ENCODE measurements at regions not wholly inside any gene's neighbourhood (a gene's known extent, or its start where the extent isn't known, plus 50 kb on each side); places are given as distances from the start of the nearest gene placed in this dataset.
"Not testable (repeated sequence)": the region's sequence is repeated elsewhere in the genome, so short reads cannot be mapped to it uniquely, and the experiment has no call there.

DNA sequence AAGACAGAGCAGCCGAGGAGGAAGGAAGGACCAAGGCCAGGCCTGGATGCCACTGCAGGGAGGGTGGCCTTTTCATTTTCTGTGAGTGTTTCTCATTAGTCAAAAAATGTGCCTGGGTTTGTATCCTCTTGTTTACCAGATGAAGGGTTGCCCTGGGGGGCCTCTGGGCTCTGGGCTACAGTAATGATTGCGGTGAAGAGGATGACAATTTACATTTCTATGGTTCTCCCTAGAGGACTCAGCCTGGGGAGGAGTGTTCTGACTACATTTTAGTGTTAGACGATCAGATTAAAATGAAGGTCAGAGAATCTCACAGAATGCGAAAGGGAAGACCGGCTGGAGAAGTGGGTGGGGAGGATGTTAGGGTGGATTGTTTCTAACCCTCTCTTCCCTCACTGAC, 108.0 kb upstream of the KMT2C start:
- no peak for DNase-seq (ENCODE audit: low read depth in 3 of 3)

DNA sequence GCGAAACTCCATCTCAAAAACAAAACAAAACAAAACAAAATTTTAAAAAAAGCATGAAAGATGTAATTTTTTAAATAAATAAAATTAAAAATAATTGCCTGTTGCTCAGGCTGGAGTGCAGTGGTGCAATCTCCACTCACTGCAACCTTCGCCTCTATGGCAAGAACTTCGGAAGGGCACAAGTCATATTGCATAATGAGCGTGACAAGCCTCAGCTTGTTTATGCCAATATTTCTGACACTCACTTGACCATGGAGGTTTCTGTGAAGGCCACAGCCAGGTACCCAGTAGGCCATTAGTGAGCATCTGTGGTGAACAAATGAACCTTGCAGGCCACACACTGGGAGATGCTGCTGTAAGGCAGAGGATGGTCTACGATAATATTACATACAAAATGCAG, 106.1 kb upstream of the KMT2C start:
- DNase-seq (ENCODE audit: low read depth in 3 of 3), result no peak

DNA sequence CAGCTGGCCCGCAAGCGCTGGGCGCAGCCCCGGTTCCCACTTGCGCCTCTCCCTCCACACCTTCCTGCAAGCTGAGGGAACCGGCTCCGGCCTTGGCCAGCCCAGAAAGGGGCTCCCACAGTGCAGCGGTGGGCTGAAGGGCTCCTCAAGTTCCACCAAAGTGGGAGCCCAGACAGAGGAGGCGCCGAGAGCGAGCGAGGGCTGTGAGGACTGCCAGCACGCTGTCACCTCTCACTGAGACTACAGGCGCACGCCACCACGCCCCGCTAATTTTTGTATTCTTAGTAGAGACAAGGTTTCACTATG, 103.3 kb upstream of the KMT2C start:
- DNase-seq (ENCODE audit: low read depth in 3 of 3), result not testable (repeated sequence)

DNA sequence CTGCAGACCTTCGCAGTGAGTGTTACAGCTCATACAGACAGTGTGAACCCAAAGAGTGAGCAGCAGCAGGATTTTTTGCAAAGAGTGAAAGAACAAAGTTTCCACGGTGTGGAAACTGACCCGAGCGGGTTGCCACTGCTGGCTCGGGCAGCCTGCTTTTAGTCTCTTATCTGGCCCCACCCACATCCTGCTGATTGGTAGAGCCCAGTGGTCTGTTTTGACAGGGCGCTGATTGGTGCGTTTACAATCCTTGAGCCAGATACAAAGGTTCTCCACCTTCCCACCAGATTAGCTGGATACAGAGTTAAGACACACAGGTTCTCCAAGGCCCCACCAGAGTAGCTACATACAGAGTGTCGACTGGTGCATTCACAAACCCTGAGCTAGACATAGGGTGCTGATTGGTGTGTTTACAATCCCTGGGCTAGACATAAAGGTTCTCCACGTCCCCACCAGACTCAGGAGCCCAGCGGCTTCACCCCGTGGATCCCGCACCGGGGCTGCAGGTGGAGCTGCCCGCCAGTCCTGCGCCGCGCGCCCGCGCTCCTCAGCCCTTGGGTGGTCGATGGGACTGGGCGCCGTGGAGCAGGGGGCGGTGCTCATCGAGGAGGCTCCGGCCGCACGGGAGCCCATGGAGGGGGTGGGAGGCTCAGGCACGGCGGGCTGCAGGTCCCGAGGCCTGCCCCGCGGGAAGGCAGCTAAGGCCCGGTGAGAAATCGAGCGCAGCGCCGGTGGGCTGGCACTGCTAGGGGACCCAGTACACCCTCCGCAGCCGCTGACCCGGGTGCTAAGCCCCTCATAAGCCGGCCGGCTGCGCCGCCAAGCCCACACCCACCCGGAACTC, 102.8 kb upstream of the KMT2C start:
- DNase-seq (ENCODE audit: low read depth in 3 of 3), result not testable (repeated sequence)

DNA sequence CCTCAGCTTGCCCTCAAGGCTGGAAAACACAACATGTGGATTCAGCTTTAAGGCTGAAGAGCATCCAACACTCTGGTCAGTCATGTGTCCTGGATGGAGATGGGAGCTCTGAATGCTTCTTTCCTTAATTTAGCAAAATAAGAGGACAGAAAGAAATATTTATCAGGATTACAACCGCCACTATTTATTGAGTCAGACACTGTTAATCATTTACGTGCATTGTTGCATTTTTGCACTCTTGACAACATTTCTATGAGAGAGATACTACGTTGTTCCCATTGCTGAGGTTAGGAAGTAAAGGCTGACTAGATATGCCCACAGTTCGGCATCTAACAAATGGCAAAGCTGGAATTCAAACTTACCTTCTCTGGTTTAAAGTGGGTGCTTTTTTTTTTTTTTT, 101.8 kb upstream of the KMT2C start:
- no peak for DNase-seq (ENCODE audit: low read depth in 3 of 3)

DNA sequence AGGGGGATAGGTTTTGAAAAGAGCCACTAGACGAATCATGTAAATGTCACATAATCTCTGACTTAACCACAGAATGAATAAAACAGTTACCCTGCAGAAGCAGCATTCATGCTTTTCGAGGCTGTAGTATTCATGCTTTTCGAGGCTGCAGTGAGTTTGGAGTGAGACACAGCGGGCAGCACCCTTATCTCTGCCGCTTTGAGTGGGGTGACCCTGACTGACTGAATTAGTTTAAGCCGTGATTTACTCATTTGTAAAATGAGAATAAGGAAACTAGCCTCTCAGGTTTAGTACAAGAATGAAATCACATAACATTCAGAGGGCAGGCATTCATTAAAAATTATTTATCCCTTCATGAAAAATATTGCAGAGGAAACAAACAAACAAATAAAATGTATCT, 92.8 kb upstream of the KMT2C start:
- DNase-seq (ENCODE audit: low read depth in 3 of 3), result no peak

DNA sequence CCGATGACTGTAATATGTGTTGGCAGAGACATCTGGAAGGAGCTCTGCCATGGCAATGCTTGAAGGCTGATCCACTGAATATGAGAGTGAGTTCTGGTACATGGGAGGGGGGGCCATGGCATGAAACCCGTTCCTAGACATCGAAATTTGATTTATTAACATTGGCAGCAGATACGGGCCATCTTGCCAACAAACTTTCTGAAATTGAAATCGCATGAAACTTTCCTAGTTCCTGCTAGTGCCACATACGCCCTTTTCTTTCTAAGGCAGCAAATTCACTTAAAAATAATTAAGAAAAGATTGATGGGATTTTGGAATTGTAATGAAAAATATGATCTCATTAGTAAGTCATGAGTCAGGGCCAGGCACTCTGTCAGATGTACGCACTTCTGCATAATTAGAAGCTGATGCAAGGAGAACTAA, 91.8 kb upstream of the KMT2C start:
- no peak for DNase-seq (ENCODE audit: low read depth in 3 of 3)

DNA sequence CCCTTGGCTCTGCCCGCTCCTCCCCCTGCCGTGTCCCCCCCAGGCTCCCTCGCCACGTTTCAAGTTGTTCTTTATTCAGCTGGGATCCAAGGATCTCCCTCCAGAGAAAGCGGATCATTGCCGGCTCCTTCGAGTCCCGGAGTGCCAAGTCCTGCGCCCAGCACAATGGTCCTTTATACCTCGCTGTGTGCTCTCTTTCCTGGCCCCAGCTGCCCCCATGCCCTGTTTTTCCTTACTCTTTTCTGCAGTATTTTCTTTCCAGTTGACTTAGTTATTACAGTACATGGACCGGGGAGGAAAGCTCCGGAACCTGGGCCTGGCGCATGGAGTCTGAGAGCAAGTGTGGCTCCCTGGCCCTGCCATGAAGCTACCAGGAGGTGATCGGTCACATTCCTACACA, 88.1 kb upstream of the KMT2C start:
- no peak for DNase-seq (ENCODE audit: low read depth in 3 of 3)

DNA sequence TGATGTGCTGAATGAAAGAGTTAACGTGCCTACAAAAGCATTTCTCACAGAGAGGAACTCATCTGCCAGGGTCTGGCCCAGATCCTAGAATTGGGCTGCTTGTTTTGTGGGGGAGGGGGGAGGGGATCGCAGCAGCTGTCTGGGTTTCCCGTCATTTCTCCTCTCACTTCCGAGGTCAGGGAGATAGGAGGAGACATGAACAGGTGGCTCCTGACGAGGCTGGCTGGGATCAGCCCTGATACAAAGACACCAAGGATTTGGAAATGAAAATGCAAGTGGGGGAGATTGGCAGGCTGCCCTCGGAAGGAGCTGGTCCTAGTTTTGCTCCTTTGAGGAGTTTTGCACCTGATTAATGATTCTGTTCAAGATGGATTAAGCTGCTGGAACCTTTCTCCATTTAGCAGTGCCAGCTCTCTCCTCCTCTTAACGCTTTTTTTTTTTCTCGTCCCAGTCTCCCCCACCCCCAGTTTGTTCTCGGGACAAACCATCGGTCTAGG, 86.8 kb upstream of the KMT2C start:
- no peak for DNase-seq (ENCODE audit: low read depth in 3 of 3)

DNA sequence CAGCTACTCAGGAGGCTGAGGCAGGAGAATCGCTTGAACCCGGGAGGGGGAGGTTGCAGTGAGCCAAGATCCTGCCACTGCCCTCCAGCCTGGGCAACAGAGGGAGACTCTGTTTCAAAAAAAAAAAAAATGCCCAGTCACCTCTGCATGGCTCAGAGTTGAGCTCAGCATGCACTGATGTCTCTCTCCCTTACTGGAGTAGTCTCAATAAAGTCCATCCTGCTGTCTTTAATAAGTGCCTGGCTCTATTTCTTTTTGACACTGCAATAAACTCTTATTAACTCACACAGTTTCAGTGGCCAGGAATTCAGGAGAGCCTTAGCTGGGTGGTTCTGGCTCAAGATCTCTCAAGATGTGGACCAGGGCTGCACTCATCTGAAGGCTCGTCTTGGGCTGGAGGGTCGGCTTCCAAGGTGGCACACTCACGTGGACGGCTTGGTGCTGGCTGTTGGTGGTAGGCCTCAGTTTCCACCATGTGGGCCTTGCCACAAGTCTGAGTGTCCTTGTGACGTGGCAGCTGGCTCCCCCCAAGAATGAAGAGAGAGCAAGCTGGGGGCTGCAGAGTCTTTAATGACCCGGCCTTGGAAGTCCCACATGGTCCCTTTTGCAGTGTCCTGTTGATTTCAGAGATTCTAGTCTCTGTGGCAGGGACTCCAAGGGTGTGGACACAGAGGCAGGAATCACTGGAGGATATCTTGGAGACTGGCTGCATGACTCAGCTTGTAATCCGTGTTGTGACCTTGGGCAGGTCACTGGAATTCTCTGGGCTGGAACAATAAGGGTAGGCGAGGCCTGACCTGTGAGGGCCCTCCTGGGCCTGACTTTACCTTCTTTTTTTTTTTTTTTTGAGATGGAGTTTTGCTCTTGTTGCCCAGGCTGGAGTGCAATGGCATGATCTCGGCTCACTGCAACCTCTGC, 85.9 kb upstream of the KMT2C start:
- DNase-seq (ENCODE audit: low read depth in 3 of 3), result no peak

DNA sequence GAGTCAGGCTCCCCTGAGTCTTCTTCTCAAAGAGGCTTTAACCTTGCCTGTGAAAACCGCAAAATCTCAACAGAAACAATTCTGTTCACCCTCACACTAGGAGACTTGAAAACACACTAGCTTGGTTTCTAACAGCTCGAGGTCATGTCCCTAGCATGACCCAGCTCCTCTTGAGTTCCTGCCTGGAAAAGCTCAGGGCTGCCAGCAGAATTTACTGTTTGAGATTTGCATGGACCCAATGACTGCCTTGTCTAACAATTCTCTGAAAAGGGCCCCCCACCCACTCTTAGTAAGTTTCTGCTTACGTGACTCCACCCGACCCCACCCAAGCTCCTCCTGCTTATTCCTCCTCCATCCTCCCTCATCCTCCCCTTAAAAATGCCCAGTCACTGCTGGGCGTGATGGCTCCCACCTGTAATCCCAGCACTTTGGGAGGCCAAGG, 85.1 kb upstream of the KMT2C start:
- DNase-seq (ENCODE audit: low read depth in 3 of 3), result no peak

DNA sequence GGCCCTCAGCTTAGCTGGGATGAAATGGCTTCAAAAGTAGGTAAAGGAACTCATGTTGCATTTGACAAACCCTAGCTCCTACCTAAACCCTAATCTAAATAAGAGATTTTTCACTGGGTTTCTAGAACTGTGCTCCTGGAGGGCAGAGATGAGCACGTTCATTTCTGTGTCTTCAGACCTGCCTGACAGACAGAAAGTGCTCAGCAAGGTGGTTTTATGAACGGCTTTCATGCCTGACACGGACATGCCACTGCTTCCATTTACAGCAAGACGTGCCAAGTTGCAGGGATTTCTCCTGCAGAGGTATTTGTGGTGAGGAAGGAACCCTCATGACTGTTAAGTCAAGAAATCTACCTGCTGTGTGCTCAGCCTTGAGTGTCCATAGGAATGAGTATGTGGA, 83.5 kb upstream of the KMT2C start:
- DNase-seq (ENCODE audit: low read depth in 3 of 3), result no peak

DNA sequence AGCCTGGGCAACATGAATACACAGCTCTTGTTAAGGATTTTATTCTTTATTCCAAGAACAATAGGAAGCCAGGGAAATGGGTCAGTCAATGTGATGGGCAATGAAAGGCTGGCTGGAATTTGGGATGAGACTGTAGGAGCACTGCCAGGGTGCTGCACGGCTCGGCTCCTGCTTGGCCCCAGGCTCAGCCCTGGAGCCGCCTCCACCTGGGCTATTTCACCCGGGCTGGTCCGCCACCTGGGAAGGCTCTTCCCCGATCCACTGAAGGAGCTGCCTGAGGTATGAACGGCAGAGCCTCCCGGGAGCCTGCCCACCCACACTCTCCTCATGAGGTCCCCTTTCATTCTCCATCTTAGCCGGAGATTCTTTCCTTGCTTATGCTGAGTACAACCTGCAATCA, 80.4 kb upstream of the KMT2C start:
- no peak for DNase-seq (ENCODE audit: low read depth in 3 of 3)

DNA sequence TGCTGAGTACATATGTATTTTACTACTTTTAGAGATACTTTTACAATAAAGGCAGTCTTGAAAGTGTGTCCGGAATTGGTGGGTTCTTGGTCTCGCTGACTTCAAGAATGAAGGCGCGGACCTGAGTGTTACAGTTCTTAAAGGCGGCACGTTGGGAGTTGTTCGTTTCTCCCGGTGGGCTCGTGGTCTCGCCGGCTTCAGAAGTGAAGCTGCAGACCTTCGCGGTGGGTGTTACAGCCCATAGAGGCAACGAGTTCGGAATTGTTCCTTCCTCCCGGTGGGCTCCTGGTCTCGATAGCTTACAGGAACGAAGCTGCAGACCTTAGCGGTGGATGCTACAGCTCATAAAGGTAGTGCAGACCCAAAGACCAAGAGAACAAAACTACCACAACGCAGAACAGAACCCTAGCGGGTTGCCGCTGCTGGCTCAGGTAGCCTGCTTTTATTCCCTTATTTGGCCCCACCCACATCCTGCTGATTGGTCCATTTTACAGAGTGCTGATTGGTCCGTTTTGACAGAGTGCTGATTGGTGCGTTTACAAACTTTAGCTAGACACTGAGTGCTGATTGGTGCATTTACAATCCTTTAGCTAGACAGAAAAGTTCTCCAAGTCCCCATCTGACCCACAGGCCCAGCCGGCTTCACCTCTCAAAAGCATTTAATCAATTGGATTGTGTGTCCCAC, 79.6 kb upstream of the KMT2C start:
- not testable (repeated sequence) for DNase-seq (ENCODE audit: low read depth in 3 of 3)

DNA sequence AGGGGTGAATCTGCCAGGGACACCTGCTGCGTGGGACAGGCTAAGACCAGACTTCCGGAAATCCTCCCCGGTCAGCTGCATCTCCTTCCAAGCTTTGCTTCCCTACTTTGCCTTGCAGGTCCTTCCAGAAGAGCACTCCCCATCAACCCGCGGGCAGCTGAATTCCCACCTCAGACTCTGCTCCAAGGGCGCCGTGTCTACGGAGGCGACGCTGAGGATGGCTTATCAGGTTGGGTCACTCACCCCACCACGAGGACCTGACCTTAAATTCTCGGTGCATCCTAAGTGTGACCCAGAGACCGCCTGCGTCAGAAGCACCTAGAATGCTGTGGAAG, 78.9 kb upstream of the KMT2C start:
- DNase-seq (ENCODE audit: low read depth in 3 of 3), result no peak

DNA sequence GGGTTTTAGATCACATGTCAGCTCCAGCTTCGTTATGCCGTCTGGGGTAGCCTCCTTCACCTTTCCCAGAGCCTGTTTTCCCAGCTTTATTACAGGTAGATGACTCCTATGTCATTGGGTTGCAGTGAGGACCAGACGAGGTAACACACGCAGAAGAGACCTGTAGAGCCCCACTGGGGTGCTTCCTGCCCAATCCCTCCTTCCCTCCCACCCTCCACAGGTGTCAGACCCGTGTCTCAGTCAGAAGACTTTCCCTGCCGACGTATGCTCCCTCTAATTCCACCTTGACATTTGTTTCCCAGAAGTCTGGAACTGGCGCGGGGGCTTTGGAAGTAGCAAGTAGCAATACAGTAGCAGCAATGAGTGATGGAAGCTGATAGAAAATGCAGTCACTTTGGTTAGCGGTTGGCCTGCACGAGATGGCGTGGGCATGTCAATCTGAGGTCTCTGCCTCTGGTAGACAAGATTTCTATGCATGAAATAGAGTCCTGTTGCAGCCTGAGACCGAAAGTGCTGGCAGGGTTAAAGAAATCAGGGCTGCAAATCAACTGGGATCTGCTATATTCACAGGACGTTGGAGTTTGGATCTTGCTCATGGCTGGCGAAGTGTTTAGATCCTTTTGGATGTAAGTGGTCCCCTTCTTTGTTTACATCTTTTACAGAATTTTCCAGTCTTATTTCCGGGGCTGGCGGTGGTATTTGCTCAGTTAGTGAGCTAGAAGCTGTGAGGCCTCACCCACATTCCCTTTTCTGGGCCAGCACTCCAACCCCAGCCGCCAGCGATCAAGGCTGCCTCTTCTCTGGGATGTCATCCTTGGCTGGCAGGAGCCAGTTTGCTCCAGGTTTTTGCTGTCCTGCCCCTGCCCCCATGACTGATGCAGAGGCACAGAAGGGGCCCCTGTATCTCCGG, 78.3 kb upstream of the KMT2C start:
- no peak for DNase-seq (ENCODE audit: low read depth in 3 of 3)

DNA sequence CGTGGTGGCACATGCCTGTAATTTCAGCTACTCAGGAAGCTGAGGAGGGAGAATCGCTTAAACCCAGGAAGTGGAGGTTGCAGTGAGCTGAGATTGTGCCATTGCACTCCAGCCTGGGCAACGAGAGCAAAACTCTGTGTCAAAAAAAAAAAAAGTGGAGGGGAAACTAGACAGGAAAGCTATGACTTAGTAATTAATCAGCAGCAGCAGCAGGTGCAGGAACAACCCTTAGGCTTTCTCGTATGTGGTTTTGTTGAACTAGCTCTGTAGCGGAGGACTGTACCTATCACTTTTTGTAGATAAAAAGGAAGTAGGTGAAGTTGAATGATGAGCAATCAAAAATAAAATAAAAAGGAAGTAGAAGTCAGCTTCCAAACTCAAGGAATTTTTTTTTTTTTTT, 76.9 kb upstream of the KMT2C start:
- DNase-seq (ENCODE audit: low read depth in 3 of 3), result peak in 2 of 3 experiments; percentile 1 to 8

DNA sequence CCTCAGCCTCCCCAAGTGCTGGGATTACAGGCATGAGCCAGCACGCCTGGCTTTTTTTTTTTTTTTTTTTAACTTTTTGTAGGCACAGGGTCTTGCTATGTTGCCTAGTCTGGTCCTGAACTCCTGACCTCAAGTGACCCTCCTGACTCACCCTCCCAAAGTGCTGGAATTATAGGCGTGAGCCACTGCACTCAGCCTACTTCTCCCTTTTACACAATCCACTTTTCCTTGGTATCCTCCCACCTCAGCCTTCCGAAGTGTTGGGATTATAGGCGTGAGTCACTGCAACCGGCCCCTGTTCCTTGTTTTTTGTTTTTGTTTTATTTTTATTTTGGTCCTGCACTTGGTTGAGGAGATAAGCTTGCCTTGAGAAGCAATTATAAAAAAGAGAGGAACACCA, 75.9 kb upstream of the KMT2C start:
- no peak for DNase-seq (ENCODE audit: low read depth in 3 of 3)

DNA sequence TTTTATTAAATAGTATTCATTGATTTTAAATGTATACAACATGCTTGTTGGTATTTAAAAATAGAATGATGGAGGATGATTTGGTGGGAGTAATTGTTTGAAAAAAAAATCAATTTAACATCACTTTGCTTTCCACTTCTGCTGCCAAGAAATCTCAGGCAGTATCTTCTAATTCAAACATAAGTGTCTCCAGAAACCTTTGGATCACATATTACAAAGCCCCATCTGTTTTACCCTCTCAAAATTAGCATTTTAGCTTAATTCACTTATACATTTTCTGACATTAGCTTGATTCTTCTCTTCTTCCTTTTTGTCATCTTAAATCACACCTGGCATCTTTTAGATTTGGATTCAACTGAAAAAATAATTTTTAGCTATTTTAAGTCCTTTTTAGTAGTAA, 72.9 kb upstream of the KMT2C start:
- no peak for DNase-seq (ENCODE audit: low read depth in 3 of 3)

DNA sequence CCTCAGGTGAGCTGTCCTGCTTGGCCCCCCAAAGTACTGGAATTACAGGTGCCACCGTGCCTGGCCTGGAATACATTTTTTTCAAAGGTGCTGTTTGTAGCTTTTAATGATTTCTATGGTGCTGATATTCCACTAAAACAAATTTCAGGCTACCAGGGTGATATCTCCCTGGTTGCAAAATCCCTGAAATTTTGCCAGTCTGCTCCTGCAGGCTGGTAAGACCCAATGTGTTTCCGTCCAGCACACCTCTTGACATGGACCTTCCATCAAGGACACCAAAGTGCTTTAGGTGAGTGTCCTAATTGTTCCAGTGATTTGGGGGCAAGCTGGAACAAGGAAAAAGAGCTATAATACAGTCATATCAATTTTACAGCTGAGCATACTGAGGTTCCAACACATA, 69.8 kb upstream of the KMT2C start:
- no peak for DNase-seq (ENCODE audit: low read depth in 3 of 3)

DNA sequence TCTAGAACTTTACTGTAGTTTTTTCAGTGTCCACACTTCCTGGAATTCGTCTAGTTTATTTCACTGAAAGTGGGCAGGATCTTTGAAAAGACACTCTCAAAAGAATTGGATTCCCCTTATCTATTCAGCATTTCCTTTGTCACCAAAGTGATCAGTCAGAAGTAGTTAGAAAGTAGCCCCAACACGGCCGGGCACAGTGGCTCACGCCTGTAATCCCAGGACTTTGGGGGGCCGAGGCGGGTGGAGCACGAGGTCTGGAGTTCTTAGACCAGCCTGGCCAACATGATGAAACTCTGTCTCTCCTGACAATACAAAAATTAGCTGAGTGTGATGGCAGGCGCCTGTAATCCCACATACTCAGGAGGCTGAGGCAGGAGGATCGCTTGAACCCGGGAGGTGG, 69.0 kb upstream of the KMT2C start:
- no peak for DNase-seq (ENCODE audit: low read depth in 3 of 3)

All from stimulated activated CD4-positive, alpha-beta T cell treated with anti-CD3 and anti-CD28 coated beads, TNF-alpha, amount 100 ng/mL, for 24 hours (primary cell).